ENCODE measurements at regions not wholly inside any gene's neighbourhood (a gene's known extent, or its start where the extent isn't known, plus 50 kb on each side); places are given as distances from the start of the nearest gene placed in this dataset.

GRCh38 chr2:7618031-7618430, 700.8 kb downstream of the RNF144A start:
- in situ Hi-C loops (cut with MboI): no loop called here
- DNase-seq: no peak
- Histone ChIP-seq H3F3A (ENCODE audit: insufficient read depth) (peaks cover 8% of the 10 kb centered on the region), H3K4me3 (no peak overlapping the region), H3K36me3 (ENCODE audit: low read depth) (no peaks in the 10 kb centered on the region), H3K27ac (no peak overlapping the region), H3K27me3 (replicated peaks; ENCODE audit: insufficient read depth) (no peaks in the 10 kb centered on the region), H3K4me1 (ENCODE audit: insufficient read depth) (peaks cover 24% of the 10 kb centered on the region), H3K9ac (no peak overlapping the region), H3K79me2 (ENCODE audit: insufficient read depth) (no peaks in the 10 kb centered on the region), H3K4me2 (ENCODE audit: unreplicated experiment) (no peak overlapping the region), H3K9me3 (ENCODE audit: low read depth) (no peaks in the 10 kb centered on the region), H3K9me2 (ENCODE audit: insufficient read depth) (no peaks in the 10 kb centered on the region), H2AFZ (no peak overlapping the region), H4K20me1 (ENCODE audit: insufficient read depth) (no peaks in the 10 kb centered on the region)
- WGBS, 2 experiments (ENCODE audit: low coverage in 1 of 2, low lambda C conversion rate in 2 of 2, missing lambda C conversion rate in 2 of 2): 51 to 65% methylated on average over 3 of the region's 3 CpGs
- no peak for TF ChIP-seq EZH2 (IDR thresholded peaks at IDR 0.05; ENCODE audit: insufficient read depth, poor library complexity, severe bottlenecking)
- TF ChIP-seq EZH2phosphoT487 (IDR thresholded peaks at IDR 0.05; ENCODE audit: insufficient read depth, low read depth): no peak

GRCh38 chr2:7619203-7619970, 702.2 kb downstream of the RNF144A start:
- DNase-seq: peak; percentile 40
- in situ Hi-C loops (cut with MboI): no loop called here

GRCh38 chr2:7620255-7620654, 703.0 kb downstream of the RNF144A start:
- Histone ChIP-seq H3K9ac (no peak overlapping the region), H3K27ac (no peak overlapping the region), H3K79me2 (ENCODE audit: insufficient read depth) (no peaks in the 10 kb centered on the region), H3K4me3 (no peak overlapping the region), H3K36me3 (ENCODE audit: low read depth) (no peaks in the 10 kb centered on the region), H3K4me1 (ENCODE audit: insufficient read depth) (peaks cover 18% of the 10 kb centered on the region), H3K4me2 (ENCODE audit: unreplicated experiment) (no peak overlapping the region), H3K9me2 (ENCODE audit: insufficient read depth) (no peaks in the 10 kb centered on the region), H3F3A (ENCODE audit: insufficient read depth) (peaks cover 8% of the 10 kb centered on the region), H4K20me1 (ENCODE audit: insufficient read depth) (no peaks in the 10 kb centered on the region), H3K9me3 (ENCODE audit: low read depth) (no peaks in the 10 kb centered on the region), H3K27me3 (replicated peaks; ENCODE audit: insufficient read depth) (no peaks in the 10 kb centered on the region), H2AFZ (no peak overlapping the region)
- 85 to 96% methylated on average over 1 of the region's 1 CpG for WGBS, 2 experiments (ENCODE audit: low coverage in 1 of 2, low lambda C conversion rate in 2 of 2, missing lambda C conversion rate in 2 of 2)
- peak; percentile 50 for DNase-seq
- in situ Hi-C loops (cut with MboI): no loop called here
- TF ChIP-seq EZH2phosphoT487 (IDR thresholded peaks at IDR 0.05; ENCODE audit: insufficient read depth, low read depth) (no peak), EZH2 (IDR thresholded peaks at IDR 0.05; ENCODE audit: insufficient read depth, poor library complexity, severe bottlenecking) (no peak)

More at GRCh38 chr2:7619203-7619970, 702.2 kb downstream of the RNF144A start:
- WGBS, 2 experiments (ENCODE audit: low coverage in 1 of 2, low lambda C conversion rate in 2 of 2, missing lambda C conversion rate in 2 of 2): 64 to 69% methylated on average over 8 of the region's 8 CpGs
- H3K36me3 ChIP-seq (ENCODE audit: low read depth): no peaks in the 10 kb centered on the region
- no peaks in the 10 kb centered on the region for H3K79me2 ChIP-seq (ENCODE audit: insufficient read depth)
- no peaks in the 10 kb centered on the region for H3K9me2 ChIP-seq (ENCODE audit: insufficient read depth)
- no peak overlapping the region for H3K4me2 ChIP-seq (ENCODE audit: unreplicated experiment)
- peaks cover 8% of the 10 kb centered on the region for H3F3A ChIP-seq (ENCODE audit: insufficient read depth)
- TF ChIP-seq EZH2 (IDR thresholded peaks at IDR 0.05; ENCODE audit: insufficient read depth, poor library complexity, severe bottlenecking): no peak
- TF ChIP-seq EZH2phosphoT487 (IDR thresholded peaks at IDR 0.05; ENCODE audit: insufficient read depth, low read depth): no peak
- H3K9me3 ChIP-seq (ENCODE audit: low read depth): no peaks in the 10 kb centered on the region
- H3K27me3 ChIP-seq (replicated peaks; ENCODE audit: insufficient read depth): no peaks in the 10 kb centered on the region
- peaks cover 18% of the 10 kb centered on the region for H3K4me1 ChIP-seq (ENCODE audit: insufficient read depth)
- H3K4me3 ChIP-seq: no peak overlapping the region
- no peak overlapping the region for H3K9ac ChIP-seq
- no peaks in the 10 kb centered on the region for H4K20me1 ChIP-seq (ENCODE audit: insufficient read depth)
- H2AFZ ChIP-seq: no peak overlapping the region
- no peak overlapping the region for H3K27ac ChIP-seq

DNA sequence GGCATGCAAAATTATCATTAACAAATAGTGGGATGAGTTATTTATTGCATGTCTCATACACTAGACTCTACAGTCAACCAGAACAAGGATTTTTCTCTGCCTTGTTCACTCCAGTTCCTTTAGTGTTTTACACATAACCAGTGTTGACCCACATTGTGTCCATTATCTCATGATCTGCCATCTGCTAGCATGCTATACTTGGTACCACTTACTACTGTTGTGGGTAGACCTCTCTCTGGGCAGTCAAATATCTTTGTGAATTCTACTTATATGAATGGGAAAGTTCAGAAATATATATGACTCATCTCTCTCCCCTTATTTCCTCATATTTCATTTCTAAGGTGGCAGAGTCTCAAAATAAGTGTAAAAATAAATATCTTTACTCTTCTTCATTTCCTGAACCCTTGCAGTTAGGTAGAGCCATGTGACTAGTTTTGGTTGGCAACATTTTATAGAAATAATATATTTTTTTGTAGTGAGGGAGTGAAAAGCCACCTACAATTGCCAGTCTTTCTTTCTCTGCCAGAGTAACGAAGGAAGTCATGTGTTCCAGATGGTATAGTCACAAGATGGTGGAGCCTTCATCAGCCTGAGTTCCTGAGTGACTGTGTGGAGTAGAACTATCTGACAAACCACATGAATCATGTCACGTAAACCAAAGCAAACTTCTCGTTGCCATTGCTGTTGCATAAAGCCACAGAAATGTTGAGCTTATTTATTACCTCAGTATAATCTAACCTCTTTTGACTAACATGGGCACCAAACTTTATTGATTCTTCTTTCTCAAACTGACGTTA, 704.0 kb downstream of the RNF144A start:
- Histone ChIP-seq H3K9me2 (ENCODE audit: insufficient read depth) (no peaks in the 10 kb centered on the region), H3K79me2 (ENCODE audit: insufficient read depth) (no peaks in the 10 kb centered on the region), H4K20me1 (ENCODE audit: insufficient read depth) (no peaks in the 10 kb centered on the region), H3K36me3 (ENCODE audit: low read depth) (no peaks in the 10 kb centered on the region), H3K27ac (no peak overlapping the region), H3K27me3 (replicated peaks; ENCODE audit: insufficient read depth) (no peaks in the 10 kb centered on the region), H2AFZ (no peak overlapping the region), H3K9me3 (ENCODE audit: low read depth) (no peaks in the 10 kb centered on the region), H3K4me1 (ENCODE audit: insufficient read depth) (peaks cover 18% of the 10 kb centered on the region), H3K9ac (no peak overlapping the region), H3K4me3 (no peak overlapping the region), H3F3A (ENCODE audit: insufficient read depth) (peaks cover 8% of the 10 kb centered on the region), H3K4me2 (ENCODE audit: unreplicated experiment) (no peak overlapping the region)
- TF ChIP-seq EZH2phosphoT487 (IDR thresholded peaks at IDR 0.05; ENCODE audit: insufficient read depth, low read depth) (no peak), EZH2 (IDR thresholded peaks at IDR 0.05; ENCODE audit: insufficient read depth, poor library complexity, severe bottlenecking) (no peak)
- peak; percentile 3 for DNase-seq
- in situ Hi-C loops (cut with MboI): no loop called here
- whole genome bisulfite sequencing, 2 experiments (ENCODE audit: low coverage in 1 of 2, low lambda C conversion rate in 2 of 2, missing lambda C conversion rate in 2 of 2): 63 to 68% methylated on average over 4 of the region's 4 CpGs

All from GM23248 (cell line).